Nephron (organoid): ENCODE measurements at regions not wholly inside any gene's neighbourhood (a gene's known extent, or its start where the extent isn't known, plus 50 kb on each side); places are given as distances from the start of the nearest gene placed in this dataset.
A peak's percentile ranks its signal among the peaks of the same experiment; 100 is the strongest.

ENCODE experiments used
- H3K27ac Mint-ChIP-seq, 3 experiments: 2 replicates each; pipeline ENCODE4 v1.8.0; 2020; ENCODE audit warnings: mixed read lengths in 3 of 3, mild to moderate bottlenecking in 2 of 3, moderate library complexity in 1 of 3
- H3K27me3 Mint-ChIP-seq: 2 replicates; pipeline ENCODE4 v1.8.0; 2021; ENCODE audit warnings: low read depth, mild to moderate bottlenecking, moderate library complexity, mixed read lengths
- H3K36me3 Mint-ChIP-seq: 2 replicates; pipeline ENCODE4 v1.8.0; 2020; ENCODE audit warnings: low read depth, mixed read lengths
- H3K4me1 Mint-ChIP-seq: 2 replicates; pipeline ENCODE4 v1.8.0; 2020; ENCODE audit warnings: mixed read lengths
- H3K4me3 Mint-ChIP-seq, 3 experiments: 2 replicates each; pipeline ENCODE4 v1.8.0; 2020; ENCODE audit warnings: mild to moderate bottlenecking in 3 of 3, mixed read lengths in 3 of 3, moderate library complexity in 2 of 3
- H3K9me3 Mint-ChIP-seq: 2 replicates; pipeline ENCODE4 v1.8.0; 2020; ENCODE audit warnings: mixed read lengths
- CTCF ChIP-seq, 3 experiments: fragments of 200-600 bp; sonication (generic); IDR thresholded peaks; one replicate each; pipeline ENCODE4 v1.5.0; 2021; ENCODE audit warnings: antibody characterized with exemption in 3 of 3; ENCODE audit not compliant: unreplicated experiment in 3 of 3

GRCh38 chr2:120520929-120521912 is 175.3 kb downstream of the INHBB start:
- no peaks in the 10 kb centered on the region for H3K36me3 Mint-ChIP-seq

GRCh38 chr2:120522151-120522751 is 176.3 kb downstream of the INHBB start:
- H3K4me3 Mint-ChIP-seq = no peak overlapping the region
- peaks cover 16% of the 10 kb centered on the region for H3K4me1 Mint-ChIP-seq
- no peak overlapping the region for H3K27ac Mint-ChIP-seq
- no peaks in the 10 kb centered on the region for H3K9me3 Mint-ChIP-seq
- no peak for TF ChIP-seq CTCF (IDR thresholded peaks at IDR 0.05; ENCODE audit: unreplicated experiment in 3 of 3)
- peaks cover 67% of the 10 kb centered on the region for H3K27me3 Mint-ChIP-seq
- H3K36me3 Mint-ChIP-seq = no peaks in the 10 kb centered on the region

More at GRCh38 chr2:120520929-120521912, 175.3 kb downstream of the INHBB start:
- Mint-ChIP-seq H3K27ac (no peak overlapping the region), H3K4me1 (peaks cover 26% of the 10 kb centered on the region), H3K9me3 (no peaks in the 10 kb centered on the region), H3K27me3 (peaks cover 68% of the 10 kb centered on the region), H3K4me3 (no peak overlapping the region)
- TF ChIP-seq CTCF (IDR thresholded peaks at IDR 0.05; ENCODE audit: unreplicated experiment in 3 of 3) = peak; percentile 38 to 64 (median 54)

GRCh38 chr2:120523766-120524165 is 177.8 kb downstream of the INHBB start:
- H3K27me3 Mint-ChIP-seq = peaks cover 64% of the 10 kb centered on the region
- H3K9me3 Mint-ChIP-seq = peaks cover 2% of the 10 kb centered on the region
- no peaks in the 10 kb centered on the region for H3K36me3 Mint-ChIP-seq
- no peak for TF ChIP-seq CTCF (IDR thresholded peaks at IDR 0.05; ENCODE audit: unreplicated experiment in 3 of 3)
- H3K4me1 Mint-ChIP-seq = peaks cover 10% of the 10 kb centered on the region
- no peak overlapping the region for H3K4me3 Mint-ChIP-seq
- H3K27ac Mint-ChIP-seq = no peak overlapping the region

- peaks cover 2% of the 10 kb centered on the region for H3K9me3 Mint-ChIP-seq
- peaks cover 10% of the 10 kb centered on the region for H3K4me1 Mint-ChIP-seq
- no peak overlapping the region for H3K4me3 Mint-ChIP-seq
- no peaks in the 10 kb centered on the region for H3K36me3 Mint-ChIP-seq
- no peak overlapping the region for H3K27ac Mint-ChIP-seq
- H3K27me3 Mint-ChIP-seq = peaks cover 60% of the 10 kb centered on the region
- TF ChIP-seq CTCF (IDR thresholded peaks at IDR 0.05; ENCODE audit: unreplicated experiment in 3 of 3) = no peak
Observed at GRCh38 chr2:120524174-120524573, 178.2 kb downstream of the INHBB start.

GRCh38 chr2:120525056-120526046 is 179.4 kb downstream of the INHBB start:
- Mint-ChIP-seq H3K27me3 (peaks cover 62% of the 10 kb centered on the region), H3K4me1 (peaks cover 10% of the 10 kb centered on the region), H3K27ac (no peak overlapping the region), H3K36me3 (no peaks in the 10 kb centered on the region), H3K9me3 (peaks cover 2% of the 10 kb centered on the region), H3K4me3 (no peak overlapping the region)
- TF ChIP-seq CTCF (IDR thresholded peaks at IDR 0.05; ENCODE audit: unreplicated experiment in 3 of 3) = no peak
